ENCODE measurements at regions not wholly inside any gene's neighbourhood (a gene's known extent, or its start where the extent isn't known, plus 50 kb on each side); places are given as distances from the start of the nearest gene placed in this dataset.

DNA sequence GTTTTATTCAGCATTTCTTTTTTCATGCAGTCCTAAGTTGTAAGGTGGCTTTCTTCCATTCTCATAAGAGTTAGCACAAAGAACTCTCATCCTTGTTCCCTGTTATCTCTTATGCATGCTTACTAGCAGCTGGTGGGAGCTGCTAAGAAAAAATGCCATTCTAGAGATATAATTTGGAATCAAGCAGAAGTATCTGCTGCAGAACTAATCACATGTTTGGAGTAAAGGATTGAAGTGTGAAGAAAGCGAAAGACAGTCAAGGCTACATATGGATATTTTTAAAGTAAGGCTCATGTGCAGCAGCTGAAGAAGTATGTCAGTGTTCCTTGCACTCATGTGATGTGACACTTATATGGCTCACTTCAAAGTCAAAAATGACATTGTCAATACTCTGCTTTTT is 116.2 kb upstream of the PCED1B start:
- TF ChIP-seq CTCF (IDR thresholded peaks at IDR 0.05): no peak
- TF ChIP-seq POLR2AphosphoS5 (IDR thresholded peaks at IDR 0.05): no peak
- no peak for TF ChIP-seq POLR2A (IDR thresholded peaks at IDR 0.05)
